Stimulated activated CD4-positive, alpha-beta T cell treated with anti-CD3 and anti-CD28 coated beads, Interleukin-4, amount 100 ng/mL, for 1 hour (primary cell): ENCODE measurements at regions not wholly inside any gene's neighbourhood (a gene's known extent, or its start where the extent isn't known, plus 50 kb on each side); places are given as distances from the start of the nearest gene placed in this dataset.

Experiments used
- DNase-seq: peaks from one replicate; pipeline ENCODE4 v3.0.0-alpha.2; 2020

DNA sequence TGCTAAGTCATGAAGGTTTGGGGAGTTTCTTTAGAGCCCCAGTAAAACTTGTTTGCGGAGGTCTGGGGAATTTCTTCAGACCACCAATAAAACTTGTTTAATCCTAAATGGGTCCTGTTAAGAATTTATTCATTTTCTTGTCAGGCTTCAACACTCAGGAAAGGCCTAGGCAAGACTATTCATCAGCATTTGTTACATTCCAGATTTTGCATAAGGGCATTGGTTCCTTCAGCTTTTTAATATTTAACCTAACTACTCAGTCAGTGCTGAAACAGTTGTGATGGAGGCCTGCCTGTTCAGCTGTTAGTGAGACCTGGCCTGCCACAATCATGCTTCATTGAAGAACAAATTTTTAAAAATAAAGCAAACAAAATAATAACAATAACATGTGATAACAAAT, 954.2 kb upstream of the SEMA6D start:
- no peak for DNase-seq

DNA sequence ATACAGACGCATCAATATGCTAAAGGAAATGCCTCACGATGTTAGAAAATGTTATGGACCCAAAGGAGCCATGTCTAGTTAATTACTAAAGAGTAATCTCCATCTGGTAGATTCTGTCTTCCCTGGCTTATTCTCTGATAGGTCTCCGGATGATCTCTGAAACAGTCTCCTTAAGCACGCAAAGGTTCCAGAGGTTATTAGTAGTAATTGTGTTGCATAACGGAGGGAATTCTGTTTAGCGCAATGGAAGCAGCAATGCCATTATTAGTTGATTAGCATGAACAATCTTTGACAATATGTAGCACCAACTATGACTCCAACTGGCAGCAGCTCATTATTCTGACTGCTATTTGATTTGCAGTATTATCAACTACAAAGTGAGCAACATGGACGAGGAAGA, 952.5 kb upstream of the SEMA6D start:
- DNase-seq: no peak

DNA sequence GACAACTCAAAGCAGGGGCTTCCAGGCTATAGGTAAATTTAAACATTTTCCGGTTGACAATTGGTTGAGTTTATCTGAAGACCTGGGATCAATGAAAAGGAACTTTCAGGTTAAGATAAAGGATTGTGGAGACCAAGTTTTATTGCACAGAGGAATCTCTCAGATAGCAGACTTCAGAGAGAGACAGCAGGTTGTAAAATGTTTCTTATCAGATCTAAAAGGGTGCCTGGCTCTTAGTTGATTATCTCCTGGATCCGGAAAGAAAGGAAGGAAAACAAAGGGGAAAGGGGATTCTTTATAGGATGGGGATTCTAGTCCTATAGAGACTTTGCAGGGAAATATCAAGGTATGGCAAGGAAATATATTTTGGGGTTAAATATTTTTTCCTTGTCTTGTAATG, 951.3 kb upstream of the SEMA6D start:
- DNase-seq: no peak

DNA sequence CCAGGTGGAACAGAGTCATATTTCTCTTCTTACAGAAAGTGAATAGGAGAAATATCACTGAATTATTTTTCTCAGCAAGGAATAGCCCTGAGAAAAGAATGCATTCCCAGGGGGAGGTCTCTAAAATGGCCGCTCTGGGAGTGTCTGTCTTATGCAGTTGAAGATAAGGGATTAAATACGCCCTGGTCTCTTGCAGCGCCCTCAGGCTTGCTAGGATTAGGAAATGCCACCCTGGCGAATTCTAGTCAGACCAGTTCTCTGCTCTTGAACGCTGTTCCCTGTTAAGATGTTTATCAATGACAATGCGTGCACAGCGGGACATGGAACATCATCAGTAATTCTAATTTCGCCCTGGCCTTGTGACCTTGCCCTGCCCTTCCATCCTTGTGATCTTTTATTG, 949.0 kb upstream of the SEMA6D start:
- no peak for DNase-seq

DNA sequence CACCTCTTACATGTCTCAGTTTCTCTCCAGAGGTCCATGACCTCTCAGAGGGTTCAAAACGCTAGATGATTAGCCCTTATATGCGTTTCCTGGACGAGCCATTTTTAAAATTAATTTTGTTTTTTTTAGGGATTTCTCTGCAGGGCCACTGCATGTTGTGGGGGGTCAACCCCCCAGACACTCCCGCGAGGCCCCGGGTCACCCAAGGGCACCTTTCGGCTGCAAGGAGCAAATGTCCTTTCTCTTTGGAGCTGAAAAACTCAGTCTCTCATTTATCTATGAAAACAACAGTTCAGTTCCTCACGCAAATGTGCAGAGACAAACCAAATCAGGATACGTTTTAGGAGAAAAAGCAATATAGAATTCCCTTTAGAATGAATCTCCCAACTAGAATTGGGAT, 944.3 kb upstream of the SEMA6D start:
- no peak for DNase-seq

DNA sequence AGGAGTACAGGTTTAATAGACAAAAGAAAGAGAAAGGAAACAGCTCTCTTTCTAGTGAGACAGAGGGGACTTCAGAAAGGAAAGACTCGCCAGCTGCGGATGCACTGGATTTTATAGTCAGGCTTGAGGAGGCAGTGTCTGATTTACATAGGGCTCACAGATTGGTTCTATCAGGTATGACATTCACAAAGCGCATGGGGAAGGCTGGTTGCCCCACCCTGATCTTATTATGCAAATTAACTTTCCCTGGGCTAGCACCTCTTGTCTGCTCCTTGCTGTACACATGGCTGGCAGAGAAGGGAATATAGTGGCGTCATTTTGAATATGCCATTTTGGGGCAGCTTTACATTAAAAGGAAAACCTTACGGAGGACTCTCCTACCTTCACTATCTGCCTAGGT, 938.4 kb upstream of the SEMA6D start:
- no peak for DNase-seq

DNA sequence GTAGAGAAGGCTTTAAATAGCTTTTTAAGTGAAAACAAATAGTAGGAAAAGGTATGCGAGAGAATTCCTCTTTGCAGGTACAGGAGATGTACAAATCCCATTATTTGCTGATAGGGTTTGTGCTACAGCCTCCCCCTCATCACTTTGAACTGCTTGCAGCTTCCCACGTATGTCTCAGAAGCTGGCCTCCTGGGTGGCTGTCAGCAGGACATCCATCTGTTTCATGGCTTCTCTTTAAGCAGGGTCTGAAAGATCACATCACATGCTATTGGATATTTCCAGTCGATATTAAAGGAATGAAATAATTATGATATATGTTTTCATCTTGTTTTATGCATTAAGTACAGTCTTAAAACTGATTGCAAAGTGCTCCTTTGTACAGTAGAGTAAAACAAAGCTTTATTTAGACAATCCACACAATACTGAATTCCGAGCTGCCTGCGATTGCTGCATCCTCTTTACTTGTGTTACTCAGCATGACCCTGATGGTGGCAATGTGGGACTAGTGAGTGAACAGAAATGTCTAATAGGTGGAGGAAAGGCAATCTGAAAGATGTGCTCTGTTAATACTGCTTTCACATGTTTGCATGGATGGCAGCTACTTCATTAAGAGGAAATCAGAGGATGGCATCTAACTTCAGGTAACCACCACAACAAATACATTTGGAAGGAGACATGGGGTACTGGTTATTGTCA, 930.6 kb upstream of the SEMA6D start:
- DNase-seq: no peak

DNA sequence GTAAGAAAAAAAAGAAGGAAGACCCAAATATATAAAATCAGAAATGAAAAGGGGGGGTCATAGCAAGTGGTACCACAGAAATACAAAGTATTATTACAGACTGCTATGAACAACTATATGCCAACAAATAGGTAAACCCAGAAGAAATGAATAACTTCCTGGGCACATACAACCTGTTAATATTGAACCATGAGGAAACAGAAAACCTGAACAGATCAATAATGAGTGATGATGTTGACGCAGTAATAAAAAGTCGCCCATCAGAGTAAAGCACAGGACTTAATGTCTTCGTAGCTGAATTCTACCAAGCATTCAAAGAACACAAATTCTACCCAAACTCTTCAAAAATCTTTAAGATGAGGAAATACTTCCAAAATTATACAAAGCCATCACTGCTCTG, 921.6 kb upstream of the SEMA6D start:
- DNase-seq: no peak

DNA sequence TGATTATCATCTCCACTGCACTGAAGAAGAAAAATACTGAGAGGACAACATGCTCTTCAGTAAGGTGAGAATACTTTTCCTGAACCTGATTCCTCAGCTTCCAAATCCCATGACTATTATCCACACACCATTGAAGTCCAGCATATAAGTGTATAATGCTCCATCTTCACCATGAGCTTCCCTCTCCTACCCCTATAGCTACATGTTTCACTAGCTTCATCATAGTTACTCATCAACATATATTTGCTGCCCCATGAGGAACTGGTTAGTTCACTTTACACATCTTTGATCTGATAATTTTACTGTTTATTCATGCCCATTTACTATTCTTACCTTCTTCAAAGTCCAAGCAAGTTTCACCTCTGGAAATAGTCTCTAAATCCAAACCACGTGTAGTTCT, 908.5 kb upstream of the SEMA6D start:
- no peak for DNase-seq

DNA sequence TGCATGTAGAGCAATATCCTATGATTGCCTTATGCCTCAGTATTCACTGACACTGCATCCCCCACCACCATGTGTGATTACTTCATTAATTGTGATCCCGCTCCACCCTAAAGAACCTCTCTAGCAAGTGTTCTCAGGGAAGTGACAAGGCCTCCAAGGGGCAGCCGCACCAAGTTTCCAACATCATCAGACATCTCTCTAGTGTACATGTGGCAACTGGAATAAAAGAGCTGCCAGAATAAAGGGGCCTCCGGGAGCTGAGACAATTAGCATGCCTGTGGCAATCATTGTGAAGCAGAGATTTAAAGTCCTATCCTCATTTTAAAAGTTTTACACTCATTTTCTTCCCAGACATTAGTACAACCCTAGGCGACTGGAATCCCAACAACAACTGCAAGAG, 902.1 kb upstream of the SEMA6D start:
- no peak for DNase-seq

DNA sequence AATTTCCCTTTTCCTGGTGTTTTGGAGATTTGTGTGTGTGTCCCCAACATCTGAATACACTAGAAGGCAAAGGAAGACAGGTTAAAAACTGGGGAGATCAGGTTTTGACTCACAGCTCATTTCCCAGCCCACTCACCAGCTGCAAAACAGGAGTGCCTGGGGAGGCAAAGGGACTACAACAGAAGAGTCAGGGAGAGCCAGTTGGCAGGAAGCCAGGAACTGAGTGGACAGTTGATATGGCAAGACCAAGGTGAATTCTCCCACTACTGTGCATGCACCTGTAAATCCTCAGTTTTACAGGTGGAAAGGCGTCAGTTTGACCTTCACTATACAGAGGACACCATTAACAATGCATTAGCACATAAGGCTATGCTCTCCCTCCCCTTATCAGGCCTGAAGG, 901.5 kb upstream of the SEMA6D start:
- DNase-seq: no peak

DNA sequence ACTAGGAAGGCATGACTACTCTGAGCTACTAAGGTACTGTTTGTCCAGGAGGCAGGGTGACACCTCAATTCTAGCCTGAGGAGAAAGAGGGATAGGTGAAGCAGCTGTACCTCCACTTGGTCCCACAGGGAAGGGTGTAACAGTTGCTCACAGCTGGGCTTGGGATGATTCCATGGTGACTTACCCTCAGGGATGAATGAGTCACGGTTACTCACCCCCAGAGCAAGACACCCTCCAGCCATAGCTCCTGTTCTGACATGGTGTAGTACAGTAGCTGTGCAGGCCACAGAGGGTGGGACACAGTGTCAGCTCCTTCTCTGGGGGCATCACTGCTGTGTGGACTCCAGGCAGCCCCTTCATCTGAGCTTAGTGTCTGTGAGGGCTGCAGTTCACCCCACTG, 868.6 kb upstream of the SEMA6D start:
- DNase-seq: no peak

DNA sequence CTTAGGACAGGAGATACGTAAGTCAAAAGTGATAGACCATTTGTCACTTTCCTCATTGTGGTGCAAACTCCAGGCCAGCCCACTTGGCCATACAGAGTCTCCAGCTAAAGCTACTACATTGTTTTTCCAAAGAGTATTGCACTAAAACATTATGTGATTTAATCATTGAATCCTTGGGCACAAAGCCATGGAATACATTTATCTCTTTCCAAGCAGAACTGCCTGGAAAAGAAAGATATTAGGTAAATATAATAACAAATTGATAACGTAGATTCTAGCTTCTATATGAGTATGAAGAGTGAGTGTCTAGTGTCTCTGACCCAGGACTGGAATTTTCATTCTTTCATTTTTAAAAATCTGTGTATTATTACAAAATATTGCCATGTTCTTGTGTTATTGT, 863.7 kb upstream of the SEMA6D start:
- DNase-seq: no peak

DNA sequence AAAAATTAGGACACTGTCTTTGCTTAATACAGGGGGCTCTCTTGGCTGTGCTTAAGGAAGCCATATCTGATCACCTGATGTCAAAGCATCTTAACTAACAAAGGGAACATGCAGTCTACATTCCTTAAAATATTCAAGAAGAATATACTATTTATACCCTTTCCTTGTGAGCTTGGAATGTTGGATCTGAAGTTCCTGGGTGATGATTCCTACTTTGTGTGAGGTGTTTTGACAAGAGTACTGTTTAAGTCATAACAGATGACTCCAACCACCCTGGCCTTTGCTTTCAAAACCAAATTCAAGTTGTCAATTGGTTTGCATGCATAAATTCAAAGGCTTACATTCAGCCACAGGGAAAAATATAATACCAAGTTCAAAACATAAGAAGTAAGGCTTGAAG, 862.7 kb upstream of the SEMA6D start:
- DNase-seq: no peak

DNA sequence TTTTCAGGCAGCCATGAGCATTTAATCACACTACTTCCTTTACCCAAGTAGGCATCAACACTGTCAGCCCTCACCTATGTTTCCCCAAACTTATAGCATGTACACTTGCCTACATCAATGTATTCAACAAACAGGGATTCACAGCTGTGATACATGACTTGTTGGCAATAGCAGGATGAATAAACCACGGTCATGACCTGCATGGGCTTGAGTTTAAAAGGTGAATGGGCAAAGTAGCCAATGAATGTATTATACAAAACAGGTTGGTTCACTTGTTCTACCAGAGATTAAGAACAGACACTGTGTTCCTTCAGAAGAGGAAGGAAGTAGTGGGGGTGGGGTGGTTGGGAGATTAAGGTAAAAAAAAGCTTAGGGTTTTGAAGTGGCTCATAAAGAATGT, 861.9 kb upstream of the SEMA6D start:
- DNase-seq: no peak

DNA sequence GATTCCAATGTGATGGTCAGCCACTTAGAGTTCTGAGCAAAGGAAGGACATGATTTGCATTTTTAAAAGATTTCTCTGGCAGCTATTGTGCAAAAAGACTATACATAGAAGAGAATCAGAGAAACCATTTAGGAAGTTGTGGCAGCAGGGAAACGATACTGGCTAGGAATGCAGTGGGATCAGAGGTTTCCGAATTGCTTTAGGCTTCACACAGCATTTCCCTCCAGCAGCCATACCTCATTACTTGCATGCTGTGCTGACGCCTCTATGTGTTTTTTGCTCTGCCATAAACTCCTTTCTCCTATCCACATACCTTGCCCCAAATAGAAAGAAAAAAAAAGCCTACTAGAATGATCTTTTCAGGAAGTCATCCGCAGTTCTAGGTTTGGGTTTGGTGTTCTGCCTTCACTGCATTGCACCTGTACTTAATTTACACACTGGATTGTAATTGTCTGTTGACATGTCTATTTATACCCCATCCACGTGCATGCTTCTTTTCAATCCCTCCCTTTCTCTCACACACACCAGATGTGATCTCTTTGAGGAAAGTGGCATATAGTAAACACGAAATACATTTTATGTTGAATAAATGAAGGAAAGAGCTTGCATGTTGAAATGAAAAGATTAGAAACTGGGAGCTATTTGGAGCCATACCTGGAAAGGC, 860.3 kb upstream of the SEMA6D start:
- DNase-seq: no peak

DNA sequence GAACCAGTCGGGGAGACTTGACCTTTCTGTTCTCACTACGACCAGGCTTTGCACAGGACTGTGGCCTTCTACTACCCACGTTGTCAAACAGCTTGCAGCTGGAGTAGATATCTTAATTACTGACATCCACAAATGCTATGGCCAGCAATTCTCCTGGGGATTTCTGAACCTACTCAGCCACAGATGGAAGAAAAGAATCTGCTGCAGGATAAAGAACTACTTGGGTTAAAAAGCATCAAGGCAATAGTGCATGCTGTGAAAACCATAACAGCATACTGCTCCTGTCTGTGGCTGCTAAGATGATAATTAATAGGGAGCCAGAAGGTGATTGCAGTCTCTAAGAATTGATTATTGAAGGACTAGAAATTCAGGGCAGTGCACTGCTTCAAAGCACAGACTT, 859.2 kb upstream of the SEMA6D start:
- DNase-seq: no peak

DNA sequence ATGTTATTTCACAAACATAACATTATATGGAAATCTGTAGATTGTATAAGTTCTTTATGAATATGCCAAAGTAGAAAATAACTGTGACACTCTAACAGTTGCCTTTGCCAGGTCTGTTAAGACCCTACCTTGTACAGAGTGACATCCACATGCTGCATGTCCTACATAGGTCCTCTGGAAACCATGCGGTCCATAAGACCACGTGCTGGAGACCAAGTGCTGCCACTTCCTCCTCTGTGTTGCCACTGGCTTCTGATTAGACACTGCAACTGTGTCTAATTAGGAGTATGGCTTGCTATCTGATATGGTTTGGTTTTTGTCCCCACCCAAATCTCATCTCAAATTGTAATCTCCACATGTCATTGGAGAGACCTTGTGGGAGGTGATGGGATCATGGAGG, 855.5 kb upstream of the SEMA6D start:
- DNase-seq: no peak

DNA sequence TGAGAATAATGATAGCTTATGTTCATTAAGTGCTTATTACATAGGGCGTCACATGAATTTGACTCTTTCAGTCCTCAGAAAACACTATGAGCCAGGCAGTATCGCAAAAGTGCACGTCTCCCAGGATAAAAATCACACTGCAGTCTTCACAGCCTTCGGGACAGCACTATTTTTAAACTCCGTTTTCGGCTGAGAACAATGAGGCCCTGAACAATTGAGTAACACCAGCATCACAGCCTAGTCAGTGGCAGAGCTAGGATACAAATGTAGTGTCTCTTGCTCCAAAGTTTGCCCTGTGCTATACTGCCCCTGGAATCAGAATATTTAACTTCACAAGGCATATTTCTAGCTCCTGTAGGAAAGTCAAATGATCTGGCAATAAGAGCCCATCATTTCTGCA, 852.1 kb upstream of the SEMA6D start:
- DNase-seq: no peak

DNA sequence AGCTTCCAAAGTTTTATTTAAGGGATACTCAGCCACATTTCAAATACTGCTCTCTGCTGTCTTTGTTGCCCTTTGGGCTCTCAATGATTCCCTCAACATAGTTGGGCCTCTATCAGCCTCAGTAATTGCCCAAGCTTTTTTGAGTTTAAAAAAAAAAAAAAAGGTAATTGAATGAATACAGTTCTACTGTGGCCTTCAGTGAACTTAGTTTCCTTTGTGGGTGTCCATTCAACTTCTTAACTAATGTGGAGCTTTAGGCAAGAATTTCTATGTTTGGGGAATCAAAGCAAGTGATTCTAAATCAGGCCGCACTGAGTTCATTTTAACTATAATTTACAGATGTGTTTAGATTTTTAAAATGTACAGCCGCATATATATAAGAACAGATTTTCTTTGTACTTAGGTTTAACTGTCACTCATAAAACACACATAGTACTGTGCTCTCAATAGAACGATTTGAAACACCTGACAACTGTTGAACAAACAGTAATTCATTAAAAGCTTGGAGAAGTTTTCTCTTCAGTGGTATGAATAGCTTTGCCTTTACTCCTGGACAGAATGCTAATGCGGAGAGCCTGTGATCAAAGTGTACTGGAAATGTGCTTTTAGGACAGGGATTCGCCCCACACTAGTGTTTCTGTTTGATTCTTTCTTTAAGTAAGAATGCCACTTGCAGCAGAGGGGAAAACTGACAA, 844.9 kb upstream of the SEMA6D start:
- no peak for DNase-seq

DNA sequence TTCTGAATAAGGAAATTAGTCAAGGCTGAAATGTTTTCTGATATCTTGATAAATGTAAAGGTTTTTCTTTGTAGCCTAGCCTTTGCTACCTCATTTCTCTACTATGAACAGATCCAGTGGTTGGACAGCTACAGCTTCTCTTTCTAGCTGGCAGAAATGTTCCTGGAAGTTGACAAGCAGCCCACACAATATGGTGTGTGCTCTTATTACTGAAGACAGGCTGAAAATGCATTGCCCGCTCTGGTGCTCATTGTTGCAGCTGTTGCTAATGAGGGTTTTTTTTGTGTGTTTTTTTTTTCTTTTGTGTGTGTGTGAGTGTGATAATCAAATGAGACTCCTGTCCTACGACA, 844.3 kb upstream of the SEMA6D start:
- no peak for DNase-seq

DNA sequence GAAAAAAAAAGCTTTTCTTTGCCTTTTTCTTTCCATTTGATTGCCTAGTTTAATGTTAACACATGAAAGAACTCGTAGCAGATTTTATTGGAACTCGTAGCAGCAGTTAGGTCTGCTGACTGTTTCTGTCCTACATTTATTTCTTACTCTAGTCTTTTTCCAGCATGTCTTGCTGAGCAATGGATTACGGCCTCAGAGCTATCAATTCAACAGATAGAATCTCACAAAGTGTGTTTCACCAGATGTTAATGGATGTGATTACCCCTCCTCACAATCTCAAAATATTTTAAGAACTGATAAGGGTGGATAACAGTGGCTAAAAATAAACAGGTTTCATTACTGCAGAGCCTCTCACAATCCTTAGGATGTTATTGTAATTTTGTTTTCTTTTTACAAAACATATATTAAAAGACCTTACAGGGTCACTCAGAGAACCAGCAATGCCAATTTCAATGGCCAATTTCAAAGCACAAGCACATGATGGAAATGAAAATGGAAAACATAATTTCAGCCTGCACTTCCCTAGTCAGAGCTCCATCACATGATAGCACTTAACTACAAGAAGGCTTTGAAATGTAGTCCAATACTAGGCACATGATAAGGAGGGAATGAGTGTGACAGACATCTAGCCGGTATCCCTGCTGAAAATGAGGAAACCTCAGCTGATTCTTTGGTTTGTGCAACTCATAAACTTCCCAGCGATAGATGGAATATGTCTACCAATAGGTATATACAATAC, 838.1 kb upstream of the SEMA6D start:
- no peak for DNase-seq

DNA sequence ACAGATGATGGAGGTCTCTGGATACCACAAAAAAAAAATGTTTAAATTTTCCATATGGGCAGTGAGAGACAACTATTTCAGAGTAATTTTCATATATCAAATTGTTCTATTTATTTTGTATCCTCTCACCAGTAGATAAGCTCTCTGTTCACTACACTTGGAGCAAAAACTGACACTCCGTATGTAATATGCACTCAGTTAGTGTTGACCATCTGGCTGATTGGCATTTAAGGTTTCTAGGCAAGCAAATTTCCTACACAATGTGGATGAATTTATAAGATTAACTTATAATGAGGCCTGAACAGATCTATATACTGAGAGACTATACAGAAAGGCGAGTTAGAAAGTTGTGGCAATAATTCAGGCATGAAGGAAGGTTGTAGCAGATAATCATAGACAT, 836.5 kb upstream of the SEMA6D start:
- DNase-seq: no peak

DNA sequence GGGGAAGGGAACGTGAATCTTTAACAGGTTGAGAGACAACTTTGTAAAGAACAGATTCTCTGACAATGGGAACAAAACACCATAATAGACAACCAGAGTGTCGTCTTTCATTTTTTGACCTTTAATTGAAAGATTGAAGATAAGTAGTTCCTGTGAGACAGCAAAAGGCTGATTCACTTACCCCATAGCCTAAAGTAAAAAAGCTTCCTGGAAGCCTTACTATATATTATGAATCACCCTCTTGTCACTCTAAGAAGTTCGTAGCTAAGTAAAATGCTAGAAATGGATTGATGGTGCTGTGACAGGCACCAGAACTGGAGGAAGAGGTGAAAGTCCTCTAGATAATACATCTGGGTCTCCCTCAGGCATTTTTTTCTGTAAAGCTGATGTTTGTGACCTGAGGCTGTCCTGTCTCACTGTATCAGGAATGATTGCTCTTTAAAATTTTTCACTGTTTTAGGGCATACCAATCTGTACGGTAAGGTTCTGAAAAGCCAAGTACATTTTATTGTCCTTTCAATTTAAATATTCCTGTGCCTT, 824.6 kb upstream of the SEMA6D start:
- DNase-seq: no peak
